Coronary artery (tissue), 2 donors: ENCODE measurements at regions not wholly inside any gene's neighbourhood (a gene's known extent, or its start where the extent isn't known, plus 50 kb on each side); places are given as distances from the start of the nearest gene placed in this dataset.
"Not testable (repeated sequence)": the region's sequence is repeated elsewhere in the genome, so short reads cannot be mapped to it uniquely, and the experiment has no call there.

ENCODE experiments used
- DNase-seq: peaks from one replicate; pipeline ENCODE4 v3.0.0-alpha.2; 2017; ENCODE audit warnings: low spot score
- H3K27ac ChIP-seq, 2 donors: fragments of 200-600 bp; sonication (generic); one replicate each; pipeline ENCODE4 v1.5.1; 2016 to 2019
- H3K4me3 ChIP-seq: fragments of 200-600 bp; sonication (generic); 2 replicates; pipeline ENCODE4 v1.5.1; 2016; ENCODE audit warnings: mild to moderate bottlenecking, moderate library complexity
- CTCF ChIP-seq: fragments of 200-600 bp; sonication (generic); IDR thresholded peaks from one replicate; pipeline ENCODE4 v1.5.1; 2019; ENCODE audit warnings: antibody characterized with exemption

- no peak for TF ChIP-seq CTCF
- DNase-seq, result no peak
- H3K4me3 ChIP-seq, result no peak overlapping the region
- no peak overlapping the region for H3K27ac ChIP-seq
Measured at GRCh38 chr9:101860920-101861319, 122.5 kb upstream of the GRIN3A start.

GRCh38 chr9:101859620-101860019 lies 121.2 kb upstream of the GRIN3A start:
- no peak for DNase-seq
- no peak overlapping the region for H3K27ac ChIP-seq
- no peak for TF ChIP-seq CTCF
- H3K4me3 ChIP-seq, result no peak overlapping the region

- no peak for DNase-seq
- H3K4me3 ChIP-seq, result no peak overlapping the region
- H3K27ac ChIP-seq, result no peak overlapping the region
- TF ChIP-seq CTCF, result no peak
Measured at GRCh38 chr9:101858026-101858425, 119.6 kb upstream of the GRIN3A start.

GRCh38 chr9:101849102-101849707 lies 110.8 kb upstream of the GRIN3A start:
- Histone ChIP-seq H3K4me3 (no peak overlapping the region), H3K27ac (no peak overlapping the region)
- DNase-seq, result no peak
- TF ChIP-seq CTCF, result no peak

GRCh38 chr9:101848485-101848919 lies 110.1 kb upstream of the GRIN3A start:
- DNase-seq, result no peak
- H3K27ac ChIP-seq, result no peak overlapping the region
- no peak for TF ChIP-seq CTCF

GRCh38 chr9:101846161-101846560 lies 107.7 kb upstream of the GRIN3A start:
- no peak for TF ChIP-seq CTCF
- H3K4me3 ChIP-seq, result no peak overlapping the region
- no peak for DNase-seq
- no peak overlapping the region for H3K27ac ChIP-seq

More at GRCh38 chr9:101848485-101848919, 110.1 kb upstream of the GRIN3A start:
- no peak overlapping the region for H3K4me3 ChIP-seq

GRCh38 chr9:101840694-101841188 lies 102.3 kb upstream of the GRIN3A start:
- no peak for DNase-seq
- Histone ChIP-seq H3K4me3 (no peak overlapping the region), H3K27ac (no peak overlapping the region)
- TF ChIP-seq CTCF, result no peak

GRCh38 chr9:101838988-101839387 lies 100.5 kb upstream of the GRIN3A start:
- not testable (repeated sequence) for H3K4me3 ChIP-seq, H3K27ac ChIP-seq, DNase-seq
